ENCODE measurements at regions not wholly inside any gene's neighbourhood (a gene's known extent, or its start where the extent isn't known, plus 50 kb on each side); places are given as distances from the start of the nearest gene placed in this dataset.

DNA sequence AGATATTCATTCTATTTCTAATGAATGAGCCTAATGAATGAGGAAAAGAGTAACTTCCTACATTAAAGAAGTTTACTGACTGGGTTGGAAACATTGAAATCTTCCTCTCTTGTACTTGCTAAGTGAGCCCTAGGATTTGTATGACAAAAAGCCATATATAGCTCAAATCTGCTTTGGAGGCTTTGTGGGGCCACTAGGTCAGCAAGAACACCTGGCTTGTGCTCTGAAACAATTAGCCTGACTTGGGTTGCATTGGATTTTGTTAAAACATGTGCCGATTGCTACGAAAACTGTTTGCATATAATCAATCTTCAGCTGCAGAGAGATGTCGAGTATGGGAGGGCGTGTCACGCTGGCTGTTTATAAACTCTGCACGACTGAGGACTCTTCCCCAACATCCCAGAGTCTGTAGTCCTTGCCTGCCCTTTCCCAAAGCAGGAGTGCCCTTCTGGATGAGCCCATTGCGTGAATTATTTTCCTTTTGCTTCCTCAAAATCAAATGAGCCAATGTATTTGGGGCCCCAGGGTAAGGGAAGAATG is 684.8 kb downstream of the DHX35 start:
- TF ChIP-seq, protein P1, sequence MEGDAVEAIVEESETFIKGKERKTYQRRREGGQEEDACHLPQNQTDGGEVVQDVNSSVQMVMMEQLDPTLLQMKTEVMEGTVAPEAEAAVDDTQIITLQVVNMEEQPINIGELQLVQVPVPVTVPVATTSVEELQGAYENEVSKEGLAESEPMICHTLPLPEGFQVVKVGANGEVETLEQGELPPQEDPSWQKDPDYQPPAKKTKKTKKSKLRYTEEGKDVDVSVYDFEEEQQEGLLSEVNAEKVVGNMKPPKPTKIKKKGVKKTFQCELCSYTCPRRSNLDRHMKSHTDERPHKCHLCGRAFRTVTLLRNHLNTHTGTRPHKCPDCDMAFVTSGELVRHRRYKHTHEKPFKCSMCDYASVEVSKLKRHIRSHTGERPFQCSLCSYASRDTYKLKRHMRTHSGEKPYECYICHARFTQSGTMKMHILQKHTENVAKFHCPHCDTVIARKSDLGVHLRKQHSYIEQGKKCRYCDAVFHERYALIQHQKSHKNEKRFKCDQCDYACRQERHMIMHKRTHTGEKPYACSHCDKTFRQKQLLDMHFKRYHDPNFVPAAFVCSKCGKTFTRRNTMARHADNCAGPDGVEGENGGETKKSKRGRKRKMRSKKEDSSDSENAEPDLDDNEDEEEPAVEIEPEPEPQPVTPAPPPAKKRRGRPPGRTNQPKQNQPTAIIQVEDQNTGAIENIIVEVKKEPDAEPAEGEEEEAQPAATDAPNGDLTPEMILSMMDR (IDR thresholded peaks at IDR 0.05): no peak
- no peak for TF ChIP-seq POLR2AphosphoS5 (IDR thresholded peaks at IDR 0.05)
